ENCODE measurements at regions not wholly inside any gene's neighbourhood (a gene's known extent, or its start where the extent isn't known, plus 50 kb on each side); places are given as distances from the start of the nearest gene placed in this dataset.
"Not testable (repeated sequence)": the region's sequence is repeated elsewhere in the genome, so short reads cannot be mapped to it uniquely, and the experiment has no call there.

- not testable (repeated sequence) for DNase-seq
These were observed 60.5 kb downstream of the AREG start for GRCh38 chr4:74505355-74505978.

- DNase-seq, result not testable (repeated sequence)
These were observed 64.4 kb downstream of the AREG start for GRCh38 chr4:74509363-74509762.

- no peak for DNase-seq
These were observed 71.4 kb downstream of the AREG start for GRCh38 chr4:74516303-74516702.

GRCh38 chr4:74517996-74518395 is 73.1 kb downstream of the AREG start:
- DNase-seq, result no peak

- DNase-seq, result no peak
These were observed 77.5 kb downstream of the AREG start for GRCh38 chr4:74522251-74522991.

- no peak for DNase-seq
These were observed 78.2 kb downstream of the AREG start for GRCh38 chr4:74523096-74523495.

- DNase-seq, result no peak
These were observed 80.0 kb downstream of the AREG start for GRCh38 chr4:74524985-74525384.

- no peak for DNase-seq
These were observed 82.1 kb downstream of the AREG start for GRCh38 chr4:74527049-74527448.

GRCh38 chr4:74528178-74528577 is 83.2 kb downstream of the AREG start:
- no peak for DNase-seq

- no peak for DNase-seq
These were observed 84.5 kb downstream of the AREG start for GRCh38 chr4:74529284-74530041.

- DNase-seq, result no peak
These were observed 87.2 kb downstream of the AREG start for GRCh38 chr4:74531963-74532794.

GRCh38 chr4:74534121-74534520 is 89.2 kb downstream of the AREG start:
- no peak for DNase-seq

GRCh38 chr4:74534936-74535335 is 90.0 kb downstream of the AREG start:
- DNase-seq, result no peak

- no peak for DNase-seq
These were observed 90.6 kb downstream of the AREG start for GRCh38 chr4:74535512-74535911.

GRCh38 chr4:74536557-74536956 is 91.6 kb downstream of the AREG start:
- DNase-seq, result no peak

- DNase-seq, result no peak
These were observed 92.5 kb downstream of the AREG start for GRCh38 chr4:74537459-74537858.

- no peak for DNase-seq
These were observed 94.3 kb downstream of the AREG start for GRCh38 chr4:74539044-74539790.

- no peak for DNase-seq
These were observed 95.3 kb downstream of the AREG start for GRCh38 chr4:74540193-74540592.

GRCh38 chr4:74541667-74542066 is 96.7 kb downstream of the AREG start:
- no peak for DNase-seq

- no peak for DNase-seq
These were observed 98.4 kb downstream of the AREG start for GRCh38 chr4:74543231-74543781.

GRCh38 chr4:74543983-74544382 is 99.0 kb downstream of the AREG start:
- no peak for DNase-seq

Measured in T-helper 9 cell (primary cell).